EL (cell line): ENCODE measurements at regions not wholly inside any gene's neighbourhood (a gene's known extent, or its start where the extent isn't known, plus 50 kb on each side); places are given as distances from the start of the nearest gene placed in this dataset.

ENCODE experiments used
- DNase-seq: peaks from one replicate; pipeline ENCODE4 v3.0.0-alpha.2; 2016

GRCh38 chr2:121086450-121086849 is 198.6 kb downstream of the TFCP2L1 start:
- no peak for DNase-seq

DNA sequence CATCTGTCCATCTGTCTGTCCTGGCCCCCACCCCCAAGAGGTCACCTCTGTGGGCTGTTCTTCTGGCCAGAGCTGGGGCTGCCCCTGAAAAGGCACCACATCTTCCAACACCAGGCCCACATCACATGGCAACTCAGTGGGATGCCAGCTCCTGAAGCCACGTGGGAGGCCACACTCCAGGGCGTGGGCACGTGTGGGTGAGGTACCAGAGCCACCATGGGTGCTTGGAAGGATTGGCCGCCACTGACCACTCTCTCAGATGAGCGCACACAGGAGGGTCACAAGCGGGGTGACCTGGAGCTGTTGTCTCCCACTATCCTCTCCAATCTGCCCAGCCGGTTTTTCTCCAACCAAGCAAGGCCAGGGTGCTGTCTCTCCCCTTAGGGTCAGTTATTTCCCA is 197.9 kb downstream of the TFCP2L1 start:
- DNase-seq: no peak

DNA sequence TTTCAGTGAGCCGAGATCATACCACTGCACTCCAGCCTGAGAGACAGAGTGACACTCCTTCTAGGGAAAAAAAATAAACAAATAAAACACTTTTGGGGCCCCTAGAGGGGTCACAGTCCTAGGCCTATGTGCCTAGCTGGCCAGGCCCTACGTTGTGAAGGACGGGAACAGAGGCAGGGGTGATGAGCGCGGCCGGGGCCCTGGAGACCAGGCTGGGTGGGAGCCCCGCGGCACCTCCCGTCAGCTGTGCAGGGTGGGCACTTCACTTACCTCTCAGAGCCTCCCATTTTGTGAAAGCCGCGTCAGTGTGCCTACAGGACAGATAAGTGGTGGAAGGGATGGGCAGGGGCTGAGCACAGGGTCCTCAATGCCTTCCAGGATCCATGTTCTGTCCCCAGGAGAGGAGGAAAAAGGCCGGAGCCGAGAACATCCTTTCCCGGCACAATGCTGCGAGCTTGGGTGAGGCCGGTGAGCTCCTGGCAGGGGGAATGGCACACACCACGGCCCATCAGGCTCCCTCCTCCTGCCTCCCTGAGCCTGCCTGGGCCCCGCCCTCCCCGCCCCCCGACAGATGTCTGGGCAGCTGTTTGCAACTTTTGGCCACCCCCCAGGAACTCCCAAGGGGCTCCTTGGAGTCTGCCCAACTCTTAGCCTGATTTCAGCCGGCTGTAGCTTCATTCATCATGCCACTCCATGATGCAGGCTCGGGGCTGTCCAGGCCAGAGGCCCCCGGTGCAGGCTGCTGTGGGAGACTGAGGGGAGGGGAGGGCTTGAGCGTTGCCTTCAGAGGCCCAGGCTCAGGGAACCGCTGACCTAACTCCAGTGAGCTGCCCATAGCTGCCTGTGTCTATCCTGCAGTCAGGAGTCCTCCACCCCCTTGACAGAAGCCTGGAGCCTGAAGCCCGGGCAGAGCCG is 196.5 kb downstream of the TFCP2L1 start:
- DNase-seq: no peak

DNA sequence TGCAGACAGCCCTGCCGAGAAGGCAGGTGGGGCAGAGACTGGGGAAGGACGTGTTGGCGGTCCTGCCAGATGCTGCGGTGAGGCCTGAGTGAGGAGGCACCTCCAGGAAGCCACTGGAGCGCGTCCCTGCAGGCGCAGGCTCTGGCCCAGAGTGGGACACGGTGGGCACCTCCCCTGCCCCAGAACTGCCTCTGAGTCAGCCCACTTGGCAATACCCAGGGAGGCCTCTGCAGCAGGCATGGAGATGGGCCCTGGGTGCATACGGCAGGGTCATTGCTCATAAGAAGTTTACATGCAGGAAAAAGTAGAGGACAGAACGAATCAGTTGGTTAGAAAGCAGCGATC is 195.9 kb downstream of the TFCP2L1 start:
- no peak for DNase-seq

GRCh38 chr2:121090088-121090715 is 194.8 kb downstream of the TFCP2L1 start:
- no peak for DNase-seq

DNA sequence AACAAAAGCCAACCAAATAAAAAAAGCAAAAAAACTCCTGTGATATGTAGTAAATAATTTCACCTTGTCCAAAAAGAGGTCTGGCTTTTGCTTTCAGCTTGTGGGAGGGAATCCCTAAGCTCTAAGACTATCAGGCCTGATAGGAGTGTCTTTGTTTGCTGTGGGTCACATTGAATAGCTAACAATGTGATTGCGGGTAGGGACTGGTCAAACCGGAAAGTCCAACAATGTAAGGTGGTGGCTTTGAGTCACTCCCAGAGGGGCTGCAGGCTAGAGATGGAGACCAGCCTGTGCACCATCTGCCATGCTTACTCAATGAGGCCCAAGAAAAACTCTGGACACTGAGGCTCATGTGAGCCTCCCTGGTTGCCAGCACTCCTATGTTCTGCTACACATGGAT is 192.9 kb downstream of the TFCP2L1 start:
- DNase-seq: no peak

DNA sequence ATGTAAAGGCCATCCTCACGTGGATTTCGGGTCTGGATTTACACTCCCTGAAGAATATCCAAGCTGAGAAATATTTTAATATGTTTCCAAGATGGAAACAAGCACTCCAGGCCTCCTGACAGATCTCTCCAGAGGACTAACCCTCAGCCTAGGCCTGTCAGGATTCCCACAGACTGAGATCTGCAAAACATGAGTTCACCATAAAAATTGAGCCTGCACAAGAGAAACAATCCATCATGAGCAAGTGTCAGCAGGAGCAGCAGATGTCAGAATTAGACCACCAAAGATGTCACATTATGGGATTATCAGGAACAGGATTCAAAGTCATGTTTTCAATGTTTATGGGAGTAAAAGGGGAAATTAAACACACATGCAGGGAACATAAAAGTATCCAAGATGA is 191.3 kb downstream of the TFCP2L1 start:
- no peak for DNase-seq

DNA sequence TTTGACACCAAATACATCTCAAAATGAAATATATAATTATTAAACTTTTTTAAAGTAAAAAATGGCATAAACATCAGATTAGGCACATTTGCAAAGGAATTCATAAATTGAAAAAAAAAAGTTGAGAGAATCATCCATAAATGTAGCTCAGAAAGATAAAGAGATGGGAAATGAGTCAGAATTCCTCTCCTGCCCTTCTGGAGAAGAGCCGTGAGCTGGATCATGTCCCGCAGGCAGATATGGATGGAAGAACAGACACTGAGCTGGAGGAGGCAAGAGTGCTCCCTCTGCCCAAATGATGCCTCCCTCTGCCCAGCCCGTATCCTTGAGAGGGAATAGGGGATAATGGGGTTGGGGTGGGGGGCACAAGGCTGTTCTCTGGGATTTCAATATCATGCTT is 190.9 kb downstream of the TFCP2L1 start:
- DNase-seq: peak; percentile 67

- DNase-seq: no peak
Measured at GRCh38 chr2:121094845-121095244, 190.2 kb downstream of the TFCP2L1 start.

DNA sequence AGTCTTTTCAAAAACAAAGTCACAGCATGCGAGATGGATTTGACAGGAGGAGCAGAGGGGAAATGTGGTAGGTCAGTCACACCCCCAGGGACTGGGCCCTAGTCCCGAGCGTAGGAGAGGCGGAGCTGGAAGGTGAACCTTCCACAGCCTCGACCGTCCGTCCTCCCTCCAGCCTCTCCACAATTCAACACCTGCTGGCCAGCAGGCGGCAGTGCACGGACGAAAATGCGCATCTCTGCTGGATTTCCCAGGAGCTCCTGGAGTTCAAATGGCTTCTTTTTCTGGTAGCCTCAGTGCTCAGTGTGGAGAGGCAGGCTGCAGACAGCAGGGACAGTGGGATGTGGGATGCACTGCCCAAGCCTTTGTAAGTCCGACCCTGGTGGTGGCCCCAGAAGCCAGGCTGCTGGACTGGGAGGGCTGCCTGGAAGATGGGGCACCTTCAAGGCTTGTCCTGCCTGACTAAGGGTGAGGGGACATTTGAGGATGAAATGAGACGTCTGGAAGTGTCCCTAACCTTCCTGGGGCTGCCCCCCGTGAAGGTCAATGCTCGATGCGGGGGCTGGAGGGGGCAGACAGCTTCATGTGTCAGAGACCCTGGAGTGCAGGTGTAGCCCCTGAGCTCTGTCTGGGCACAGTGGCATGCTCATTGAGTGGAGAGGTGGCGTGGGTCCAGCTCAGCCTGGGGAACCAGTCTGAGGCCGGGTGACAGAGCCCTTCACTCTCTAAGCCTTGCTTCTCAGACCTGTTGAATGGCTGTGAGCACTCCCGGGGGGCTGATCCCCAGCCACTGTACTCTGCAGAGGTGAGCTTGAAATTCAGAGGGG is 189.5 kb downstream of the TFCP2L1 start:
- peak; percentile 59 for DNase-seq

DNA sequence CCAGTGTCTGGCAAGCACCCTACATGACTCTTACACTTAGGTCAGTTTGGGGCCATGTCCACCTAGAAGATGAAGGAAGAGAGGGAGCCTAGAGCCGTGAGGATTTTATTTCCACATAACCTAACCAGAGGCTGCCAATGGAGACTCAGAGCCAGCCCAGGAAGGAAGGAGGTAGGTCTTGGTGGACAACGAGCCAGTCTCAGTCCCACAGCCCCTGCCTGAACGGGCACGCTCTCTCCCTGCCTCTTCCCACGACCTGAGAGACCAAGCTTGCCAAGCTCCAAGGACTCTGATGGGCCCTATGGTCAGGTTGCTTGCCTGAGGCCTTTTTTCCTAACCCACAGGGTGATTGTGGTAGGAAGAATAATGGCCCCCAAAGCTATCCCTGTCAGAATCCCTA is 188.4 kb downstream of the TFCP2L1 start:
- DNase-seq: no peak

DNA sequence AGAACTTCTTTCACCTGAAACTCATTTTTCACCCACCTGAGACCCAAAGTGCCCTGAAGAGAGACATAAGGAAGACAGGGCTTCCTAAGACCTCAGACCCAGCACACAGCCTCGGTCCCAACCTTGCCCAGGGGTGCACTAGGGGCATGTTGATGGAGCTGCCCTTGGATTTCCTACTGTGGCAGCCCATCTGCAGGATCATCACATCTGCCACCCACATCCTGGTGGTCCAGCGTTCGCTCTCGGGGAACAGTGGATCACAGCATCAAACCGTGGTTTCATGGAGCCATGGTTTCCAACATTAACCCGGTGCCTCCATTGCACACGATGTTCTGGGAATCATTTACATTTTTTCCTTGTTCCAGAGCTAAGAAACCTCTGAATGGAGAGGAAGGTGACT is 186.4 kb downstream of the TFCP2L1 start:
- no peak for DNase-seq

- no peak for DNase-seq
Measured at GRCh38 chr2:121099329-121100290, 185.4 kb downstream of the TFCP2L1 start.

DNA sequence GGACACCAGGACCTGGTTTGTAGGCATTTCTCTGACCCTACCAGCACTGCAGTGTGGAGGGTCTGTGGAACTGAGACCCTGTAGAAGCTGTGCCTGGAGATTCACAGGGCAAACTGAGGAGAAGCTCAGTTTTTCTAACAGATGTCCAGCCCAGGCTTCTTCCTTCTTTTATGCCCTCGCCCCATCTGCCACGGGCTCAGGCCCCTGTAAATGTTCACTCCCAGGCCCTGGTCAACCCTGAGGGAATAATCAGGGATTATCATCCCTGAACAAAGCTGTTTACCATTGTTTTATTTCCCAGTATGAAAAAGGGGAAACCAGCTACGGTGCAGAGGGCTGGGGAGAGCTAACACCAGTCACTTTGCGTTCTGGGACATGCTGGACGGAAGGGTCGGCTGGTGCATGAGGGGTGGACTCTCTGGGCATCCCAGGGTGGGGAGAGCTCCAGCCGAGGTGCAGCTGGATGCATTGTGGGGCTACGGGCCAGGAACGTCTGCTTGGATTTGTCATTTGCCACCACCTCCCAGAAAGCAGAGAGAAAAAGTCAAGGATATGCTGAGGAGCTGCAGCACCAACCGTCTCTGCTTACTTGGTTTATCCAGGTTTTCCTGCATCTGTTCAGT is 183.8 kb downstream of the TFCP2L1 start:
- no peak for DNase-seq

DNA sequence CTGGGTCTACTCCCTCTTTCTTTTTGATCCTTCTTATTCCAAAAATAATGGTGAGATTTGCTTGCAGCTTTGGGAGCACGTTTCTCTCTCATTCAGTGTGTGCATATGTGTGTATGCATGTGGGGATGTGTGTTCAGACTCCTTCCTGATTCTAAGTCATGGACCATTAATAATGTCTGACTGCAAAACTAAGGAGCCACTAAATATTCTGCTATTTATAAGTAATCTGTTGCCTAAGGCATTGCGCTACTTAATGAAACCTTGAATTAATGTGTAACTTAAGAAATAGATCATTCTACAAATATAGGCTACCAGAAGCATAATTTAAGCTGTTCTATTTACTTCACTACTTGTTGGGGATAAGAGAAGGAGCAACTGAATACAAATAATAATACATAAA is 182.1 kb downstream of the TFCP2L1 start:
- DNase-seq: no peak

DNA sequence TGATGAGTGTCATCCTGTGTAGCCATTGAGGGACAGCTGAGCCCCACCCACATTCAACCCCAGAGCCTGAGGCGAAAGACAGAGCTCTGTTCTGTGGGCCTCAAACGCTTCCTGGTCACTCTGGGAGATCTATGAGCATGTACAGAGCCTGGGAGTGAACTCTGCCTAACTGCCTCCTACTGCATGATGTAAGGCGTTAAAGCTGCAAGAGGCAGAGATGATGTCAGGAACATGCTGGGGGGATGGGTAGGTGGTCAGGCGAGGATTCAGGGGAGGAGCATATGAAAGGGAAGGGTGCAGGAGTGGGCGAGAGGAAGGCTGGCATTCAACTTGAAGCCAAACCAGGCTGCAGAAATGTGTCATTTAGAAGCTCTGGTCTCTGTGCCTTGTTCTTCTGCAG is 181.0 kb downstream of the TFCP2L1 start:
- no peak for DNase-seq

DNA sequence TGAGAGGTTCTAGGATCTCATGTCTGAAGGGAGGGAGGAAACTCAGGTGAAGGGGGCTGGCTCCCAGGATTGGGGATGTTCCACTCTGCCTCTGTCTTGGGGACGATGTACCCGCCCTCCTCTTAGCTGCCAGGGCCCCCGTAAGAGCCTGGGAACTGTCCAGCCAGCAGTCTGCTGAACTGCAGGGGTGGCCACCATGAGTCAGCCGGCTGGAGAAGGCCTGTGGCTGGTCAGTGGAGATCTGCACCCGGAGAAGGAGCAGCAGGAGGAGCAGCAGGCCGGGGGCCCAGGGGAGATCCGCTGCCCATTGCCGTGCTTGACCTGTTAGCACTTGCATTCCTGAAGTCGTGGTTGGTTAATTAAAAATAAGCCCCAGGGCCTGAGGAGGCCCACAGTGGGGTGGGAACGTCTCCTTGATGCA is 180.3 kb downstream of the TFCP2L1 start:
- no peak for DNase-seq

DNA sequence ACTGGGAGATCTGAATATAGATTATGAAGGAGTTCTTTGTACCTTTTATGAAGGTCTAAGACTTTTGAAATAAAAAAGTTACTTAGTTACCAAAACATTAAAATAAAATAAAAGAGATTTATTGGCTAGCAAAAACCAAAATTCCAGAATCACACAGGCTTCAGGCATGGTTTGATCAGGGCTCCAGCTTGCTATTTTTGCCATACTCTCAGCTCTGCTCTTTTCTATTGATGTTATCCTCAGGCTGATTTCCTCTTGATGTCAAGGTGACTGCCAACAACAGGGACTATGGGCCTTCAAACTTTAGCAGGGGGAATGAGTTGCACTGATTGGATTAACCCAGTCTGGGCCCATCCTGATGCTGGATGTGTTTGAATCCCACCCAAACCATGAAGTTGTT is 174.1 kb downstream of the TFCP2L1 start:
- DNase-seq: no peak

DNA sequence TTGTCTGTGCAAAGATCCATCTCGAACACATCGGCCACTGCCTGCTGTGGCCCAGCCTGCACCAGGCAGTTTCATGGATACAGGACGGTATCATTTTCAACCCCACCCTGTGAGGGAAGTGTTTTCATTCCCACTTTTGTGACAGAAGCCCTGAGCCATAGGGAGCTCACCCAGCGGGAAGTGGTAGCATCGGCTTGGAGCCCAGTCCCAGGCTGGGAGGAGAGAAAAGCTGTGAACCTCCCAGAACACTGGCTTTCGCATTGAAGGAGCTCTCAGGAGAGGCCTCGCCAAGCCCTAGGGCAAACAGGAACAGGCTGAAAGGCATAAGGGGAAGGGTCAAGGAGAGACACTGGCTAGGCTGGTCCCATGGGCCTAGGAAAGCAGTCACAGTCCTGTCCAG is 166.1 kb downstream of the TFCP2L1 start:
- no peak for DNase-seq

- DNase-seq: no peak
Measured at GRCh38 chr2:121120411-121120810, 164.6 kb downstream of the TFCP2L1 start.

GRCh38 chr2:121120991-121121390 is 164.0 kb downstream of the TFCP2L1 start:
- no peak for DNase-seq

- DNase-seq: no peak
Measured at GRCh38 chr2:121121661-121122060, 163.3 kb downstream of the TFCP2L1 start.
